Fibroblast of lung (primary cell): ENCODE measurements at regions not wholly inside any gene's neighbourhood (a gene's known extent, or its start where the extent isn't known, plus 50 kb on each side); places are given as distances from the start of the nearest gene placed in this dataset.
A peak's percentile ranks its signal among the peaks of the same experiment; 100 is the strongest.

Source experiments
- DNase-seq, 2 donors: peaks; one replicate each; pipeline versions ENCODE4 v3.0.0 to v3.0.0-alpha.2; 2010; ENCODE audit warnings: low read depth in 2 of 2
- H2AFZ ChIP-seq: 2 replicates; pipeline ENCODE4 v1.5.1; 2012; ENCODE audit warnings: low read length, control low read depth, inconsistent platforms
- H3K27ac ChIP-seq: 2 replicates; pipeline ENCODE4 v1.5.1; 2011; ENCODE audit warnings: low read length, control low read depth; ENCODE audit not compliant: insufficient read depth
- H3K27me3 ChIP-seq: 2 replicates; pipeline ENCODE4 v1.5.1; 2011; ENCODE audit warnings: mild to moderate bottlenecking, low read length; ENCODE audit not compliant: control insufficient read depth, insufficient read depth
- H3K36me3 ChIP-seq: 2 replicates; pipeline ENCODE4 v1.5.1; 2011; ENCODE audit warnings: low read length; ENCODE audit not compliant: control insufficient read depth, insufficient read depth
- H3K4me1 ChIP-seq: 2 replicates; pipeline ENCODE4 v1.5.1; 2011; ENCODE audit warnings: low read length; ENCODE audit not compliant: control insufficient read depth, insufficient read depth; ENCODE audit errors: extremely low read depth
- H3K4me2 ChIP-seq: 2 replicates; pipeline ENCODE4 v1.5.1; 2011; ENCODE audit warnings: low read length, control low read depth; ENCODE audit not compliant: insufficient read depth; ENCODE audit errors: extremely low read depth
- H3K4me3 ChIP-seq, 4 experiments: fragments of 200-600 bp in 1 of 4; sonication (generic) in 1 of 4; replicated peaks in 1 of 4; 2 replicates each; pipeline ENCODE4 v1.5.1; 2011 to 2016; ENCODE audit warnings: low read length in 4 of 4, low read depth in 3 of 4, mild to moderate bottlenecking in 3 of 4, control low read depth in 2 of 4, inconsistent platforms in 1 of 4, mixed read lengths in 1 of 4; ENCODE audit not compliant: insufficient read depth in 1 of 4; ENCODE audit errors: control extremely low read depth in 1 of 4
- H3K79me2 ChIP-seq: 2 replicates; pipeline ENCODE4 v1.5.1; 2012; ENCODE audit warnings: mild to moderate bottlenecking, low read length, inconsistent platforms; ENCODE audit not compliant: control insufficient read depth, insufficient read depth
- H3K9ac ChIP-seq: 2 replicates; pipeline ENCODE4 v1.5.1; 2011; ENCODE audit warnings: mild to moderate bottlenecking, low read length, control low read depth; ENCODE audit not compliant: insufficient read depth
- H3K9me3 ChIP-seq: 2 replicates; pipeline ENCODE4 v1.5.1; 2012; ENCODE audit warnings: low read depth, low read length; ENCODE audit not compliant: control insufficient read depth, insufficient read depth
- H4K20me1 ChIP-seq: 2 replicates; pipeline ENCODE4 v1.5.1; 2011; ENCODE audit warnings: low read length; ENCODE audit not compliant: control insufficient read depth, insufficient read depth; ENCODE audit errors: extremely low read depth
- EZH2 ChIP-seq: IDR thresholded peaks from 2 replicates; pipeline ENCODE4 v1.5.1; 2012; ENCODE audit warnings: low read length, control low read depth, mild to moderate bottlenecking; ENCODE audit errors: missing control alignments
- TF ChIP-seq, protein P1 (sequence below), 2 donors: IDR thresholded peaks in 1 of 2; conservative IDR thresholded peaks in 1 of 2; 1 replicate in 1 of 2; 2 replicates in 1 of 2; pipeline ENCODE4 v1.5.1; 2011 to 2012; ENCODE audit warnings: low read length in 2 of 2, control low read depth in 1 of 2, inconsistent platforms in 1 of 2, low read depth in 1 of 2, mild to moderate bottlenecking in 1 of 2

DNA sequence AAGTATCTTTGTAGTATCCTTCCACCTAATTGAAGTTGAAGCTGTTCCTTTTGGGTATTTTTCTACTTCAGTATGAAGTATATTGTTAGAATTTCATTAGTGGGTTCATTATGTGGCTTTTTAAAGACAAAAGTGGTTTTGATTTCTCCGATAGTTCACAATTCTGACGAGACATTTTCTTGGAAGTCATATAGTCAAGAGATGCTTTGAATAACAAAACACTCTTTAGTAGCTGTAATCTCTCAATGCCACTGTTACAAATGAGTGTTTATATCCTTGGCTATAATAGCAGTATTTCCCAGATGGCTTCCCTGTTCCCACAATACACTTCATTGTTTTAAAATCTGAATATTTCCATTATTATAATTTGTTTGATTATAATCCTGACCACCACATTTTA lies 108.7 kb upstream of the F3 start:
- Histone ChIP-seq H3K27me3 (no peaks in the 10 kb centered on the region), H3K4me1 (peaks cover 27% of the 10 kb centered on the region), H3K36me3 (no peaks in the 10 kb centered on the region), H3K79me2 (no peaks in the 10 kb centered on the region), H3K9me3 (no peaks in the 10 kb centered on the region), H2AFZ (no peak overlapping the region), H3K27ac (no peak overlapping the region), H3K4me3 (no peak overlapping the region), H3K9ac (no peak overlapping the region), H4K20me1 (no peaks in the 10 kb centered on the region), H3K4me2 (no peak overlapping the region)
- TF ChIP-seq, protein P1, sequence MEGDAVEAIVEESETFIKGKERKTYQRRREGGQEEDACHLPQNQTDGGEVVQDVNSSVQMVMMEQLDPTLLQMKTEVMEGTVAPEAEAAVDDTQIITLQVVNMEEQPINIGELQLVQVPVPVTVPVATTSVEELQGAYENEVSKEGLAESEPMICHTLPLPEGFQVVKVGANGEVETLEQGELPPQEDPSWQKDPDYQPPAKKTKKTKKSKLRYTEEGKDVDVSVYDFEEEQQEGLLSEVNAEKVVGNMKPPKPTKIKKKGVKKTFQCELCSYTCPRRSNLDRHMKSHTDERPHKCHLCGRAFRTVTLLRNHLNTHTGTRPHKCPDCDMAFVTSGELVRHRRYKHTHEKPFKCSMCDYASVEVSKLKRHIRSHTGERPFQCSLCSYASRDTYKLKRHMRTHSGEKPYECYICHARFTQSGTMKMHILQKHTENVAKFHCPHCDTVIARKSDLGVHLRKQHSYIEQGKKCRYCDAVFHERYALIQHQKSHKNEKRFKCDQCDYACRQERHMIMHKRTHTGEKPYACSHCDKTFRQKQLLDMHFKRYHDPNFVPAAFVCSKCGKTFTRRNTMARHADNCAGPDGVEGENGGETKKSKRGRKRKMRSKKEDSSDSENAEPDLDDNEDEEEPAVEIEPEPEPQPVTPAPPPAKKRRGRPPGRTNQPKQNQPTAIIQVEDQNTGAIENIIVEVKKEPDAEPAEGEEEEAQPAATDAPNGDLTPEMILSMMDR (conservative IDR thresholded peaks at IDR 0.05 in 1 of 2, IDR thresholded peaks at IDR 0.05 in 1 of 2; ENCODE audit: low read depth in 1 of 2, low read length in 2 of 2): no peak
- TF ChIP-seq EZH2: no peak
- peak in 1 of 2 donors; percentile 56 for DNase-seq

GRCh38 chr1:94648225-94649007 lies 106.9 kb upstream of the F3 start:
- H3K27ac ChIP-seq: peak overlapping the region; percentile 96
- peak; percentile 99 to 100 for DNase-seq
- H3K9me3 ChIP-seq: no peaks in the 10 kb centered on the region
- H4K20me1 ChIP-seq: no peaks in the 10 kb centered on the region
- H3K9ac ChIP-seq: peak overlapping the region; percentile 48
- peak overlapping the region; percentile 61 for H3K4me2 ChIP-seq
- no peak overlapping the region for H3K4me3 ChIP-seq
- TF ChIP-seq EZH2: no peak
- TF ChIP-seq, protein P1 (conservative IDR thresholded peaks at IDR 0.05 in 1 of 2, IDR thresholded peaks at IDR 0.05 in 1 of 2; ENCODE audit: low read depth in 1 of 2, low read length in 2 of 2): no peak
- H3K4me1 ChIP-seq: peaks cover 26% of the 10 kb centered on the region
- H2AFZ ChIP-seq: peak overlapping the region; percentile 42
- no peaks in the 10 kb centered on the region for H3K27me3 ChIP-seq
- H3K79me2 ChIP-seq: no peaks in the 10 kb centered on the region
- no peaks in the 10 kb centered on the region for H3K36me3 ChIP-seq

DNA sequence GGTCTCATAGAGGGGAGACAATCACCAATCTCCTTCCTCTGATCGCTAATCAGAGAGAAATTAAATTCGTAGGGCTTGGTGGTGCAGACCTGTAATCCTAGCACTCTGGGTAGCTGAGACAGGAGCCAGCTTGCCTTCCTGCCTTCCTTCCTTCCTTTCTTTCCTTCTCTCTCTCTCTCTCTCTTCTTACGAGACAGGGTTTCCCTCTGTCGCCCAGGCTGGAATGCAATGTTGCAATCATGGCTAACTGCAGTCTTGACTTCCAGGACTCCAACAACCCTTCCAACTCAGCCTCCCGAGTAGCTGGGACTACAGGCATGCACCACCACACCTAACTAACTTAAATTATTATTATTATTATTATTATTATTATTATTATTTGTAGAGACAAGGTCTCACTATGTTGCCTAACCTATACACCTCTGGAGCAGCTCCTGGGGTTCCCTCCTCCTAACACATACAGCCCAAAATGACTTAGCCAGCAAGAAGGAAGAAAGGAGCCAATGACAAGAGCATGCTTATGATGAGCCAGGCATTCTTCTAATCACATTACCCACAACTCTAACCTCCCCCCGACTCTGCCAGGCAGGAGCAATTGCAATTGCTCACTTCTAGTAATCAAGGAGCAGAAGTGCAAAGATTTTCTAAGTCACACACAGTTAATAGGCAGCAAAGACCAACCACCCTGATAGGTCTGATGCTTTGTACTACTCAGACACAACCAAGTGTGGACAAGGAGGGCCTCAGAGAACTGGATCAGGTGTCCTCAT lies 105.4 kb upstream of the F3 start:
- Histone ChIP-seq H3K4me2 (no peak overlapping the region), H3K27ac (peak overlapping the region; percentile 96), H3K9ac (peak overlapping the region; percentile 30), H3K4me1 (peaks cover 24% of the 10 kb centered on the region), H4K20me1 (no peaks in the 10 kb centered on the region), H3K4me3 (no peak overlapping the region), H3K27me3 (no peaks in the 10 kb centered on the region), H2AFZ (no peak overlapping the region), H3K9me3 (no peaks in the 10 kb centered on the region), H3K36me3 (no peaks in the 10 kb centered on the region), H3K79me2 (no peaks in the 10 kb centered on the region)
- TF ChIP-seq EZH2: no peak
- TF ChIP-seq, protein P1 (conservative IDR thresholded peaks at IDR 0.05 in 1 of 2, IDR thresholded peaks at IDR 0.05 in 1 of 2; ENCODE audit: low read depth in 1 of 2, low read length in 2 of 2): no peak
- peak; percentile 49 to 71 for DNase-seq
